K562 (cell line): ENCODE measurements at regions not wholly inside any gene's neighbourhood (a gene's known extent, or its start where the extent isn't known, plus 50 kb on each side); places are given as distances from the start of the nearest gene placed in this dataset.

Source experiments
- ATAC-seq: fragments of 200-7000 bp; cut with Tn5 transposase; 3 replicates; pipeline ENCODE4 v1.9.1; 2020; ENCODE audit warnings: moderate library complexity
- BruUV-seq: library from RNA; stranded (reverse); fragments of 400-500 nt; replicated peaks from 2 replicates; lab custom pipeline; 2021; lab: Mats Ljungman, UMichigan
- CTCF ChIA-PET: fragments of 300-600 bp; formaldehyde crosslinking; extraction: SDS; loops from one replicate; lab custom pipeline; 2021; ENCODE audit warnings: low intra/inter-chr PET ratio; lab: Yijun Ruan, JAX
- POLR2A ChIA-PET: fragments of 300-600, 350-650 bp; sonication (Branson Sonifier 250); formaldehyde crosslinking; extraction: SDS; loops from one replicate; lab custom pipeline; 2021; ENCODE audit warnings: antibody characterized with exemption, inconsistent platforms; lab: Yijun Ruan, JAX
- DNase-seq, 4 experiments: peaks; one replicate each; pipeline versions ENCODE4 v3.0.0 to v3.0.0-alpha.2; 2011 to 2018; ENCODE audit warnings: low spot score in 3 of 4, mixed read lengths in 3 of 4; ENCODE audit errors: extremely low read depth in 1 of 4
- FAIRE-seq: peaks from 2 replicates; lab custom pipeline; 2011; peaks lifted over from hg19 to GRCh38; lab: Jason Lieb, UNC
- H2AFZ ChIP-seq: 2 replicates; pipeline ENCODE4 v1.6.0; 2011; ENCODE audit warnings: low read depth, low read length, control low read depth, inconsistent platforms
- H3K27ac ChIP-seq: fragments of 200-600 bp; 3 replicates; pipeline ENCODE4 v1.8.0; 2011; ENCODE audit warnings: low read depth, mild to moderate bottlenecking, control low read depth, inconsistent platforms, low read length, moderate library complexity, mixed read lengths; ENCODE audit errors: extremely low read depth
- H3K27me3 ChIP-seq, 2 experiments: fragments of 300-600 bp in 1 of 2; 2 replicates in 1 of 2; 3 replicates in 1 of 2; pipeline versions ENCODE4 v1.6.0 to v1.8.0; 2011; ENCODE audit warnings: inconsistent platforms in 2 of 2, low read length in 2 of 2, mild to moderate bottlenecking in 1 of 2, mixed read lengths in 1 of 2, moderate library complexity in 1 of 2; ENCODE audit not compliant: control insufficient read depth in 2 of 2, insufficient read depth in 2 of 2
- H3K36me3 ChIP-seq: fragments of 300-600 bp; 3 replicates; pipeline ENCODE4 v1.8.0; 2011; ENCODE audit warnings: mild to moderate bottlenecking, low read length, inconsistent platforms; ENCODE audit not compliant: control insufficient read depth, insufficient read depth
- H3K4me1 ChIP-seq, 2 experiments: fragments of 200-600 bp in 1 of 2; replicated peaks in 1 of 2; 2 replicates in 1 of 2; 3 replicates in 1 of 2; pipeline versions ENCODE4 v1.5.1 to v1.8.0; 2011; ENCODE audit warnings: inconsistent platforms in 2 of 2, low read length in 2 of 2, mild to moderate bottlenecking in 1 of 2, mixed read lengths in 1 of 2, moderate library complexity in 1 of 2; ENCODE audit not compliant: control insufficient read depth in 2 of 2, insufficient read depth in 2 of 2
- H3K4me2 ChIP-seq: 2 replicates; pipeline ENCODE4 v1.6.1; 2011; ENCODE audit warnings: low read length, control low read depth, inconsistent platforms, mixed read lengths; ENCODE audit not compliant: insufficient read depth
- H3K4me3 ChIP-seq: fragments of 200-600 bp; sonication (generic), shearing (Covaris generic); 2 replicates; pipeline ENCODE4 v1.5.1; 2016; ENCODE audit warnings: control low read depth, inconsistent platforms
- H3K79me2 ChIP-seq: fragments of 200-600 bp; 3 replicates; pipeline ENCODE4 v1.8.0; 2011; ENCODE audit warnings: low read length, inconsistent platforms; ENCODE audit not compliant: control insufficient read depth, insufficient read depth
- H3K9ac ChIP-seq, 2 experiments: 2 replicates each; pipeline versions ENCODE4 v1.6.0 to v1.6.1; 2011; ENCODE audit warnings: low read depth in 2 of 2, low read length in 2 of 2, control low read depth in 1 of 2, inconsistent platforms in 1 of 2, mild to moderate bottlenecking in 1 of 2, mixed read lengths in 1 of 2; ENCODE audit not compliant: insufficient read depth in 1 of 2
- H3K9me1 ChIP-seq: one replicate; pipeline ENCODE4 v1.6.0; 2011; ENCODE audit warnings: inconsistent platforms, mild to moderate bottlenecking, low read length, moderate library complexity; ENCODE audit not compliant: control insufficient read depth, insufficient read depth
- H3K9me3 ChIP-seq: replicated peaks from 2 replicates; pipeline ENCODE4 v1.5.1; 2011; ENCODE audit warnings: low read depth, low read length, inconsistent platforms; ENCODE audit not compliant: control insufficient read depth, insufficient read depth
- H4K20me1 ChIP-seq: replicated peaks from 2 replicates; pipeline ENCODE4 v1.6.1; 2011; ENCODE audit warnings: low read length, inconsistent platforms, mixed read lengths; ENCODE audit not compliant: control insufficient read depth, insufficient read depth
- CBFB ChIP-seq: sonication (generic); formaldehyde crosslinking; IDR thresholded peaks from 2 replicates; pipeline ENCODE4 v1.4.0; 2020; ENCODE audit warnings: mild to moderate bottlenecking, missing genetic modification reagents
- FOXA1 ChIP-seq: fragments of 450-650 bp; IDR thresholded peaks from 2 replicates; pipeline ENCODE4 v1.6.1; 2016; ENCODE audit warnings: mild to moderate bottlenecking, borderline replicate concordance
- HDAC8 ChIP-seq: fragments of 450-650 bp; IDR thresholded peaks from 2 replicates; pipeline ENCODE4 v1.6.1; 2016; ENCODE audit warnings: mild to moderate bottlenecking, missing genetic modification characterization, moderate library complexity, missing compliant biosample characterization
- PHB ChIP-seq: fragments of 250-450 bp; sonication (Bioruptor Pico); IDR thresholded peaks from 2 replicates; pipeline ENCODE4 v1.5.0; 2021
- THRB ChIP-seq: fragments of 450-650 bp; formaldehyde crosslinking; conservative IDR thresholded peaks from 2 replicates; pipeline ENCODE4 v1.4.0; 2022; ENCODE audit warnings: mild to moderate bottlenecking, missing genetic modification characterization
- XRCC5 ChIP-seq: fragments of 200-400 bp; formaldehyde crosslinking; IDR thresholded peaks from 2 replicates; pipeline ENCODE4 v1.6.1; 2017; ENCODE audit warnings: low read depth, mild to moderate bottlenecking, low read length
- ZNF124 ChIP-seq: sonication (generic); formaldehyde crosslinking; IDR thresholded peaks from 2 replicates; pipeline ENCODE4 v1.8.1; 2022; ENCODE audit warnings: missing genetic modification reagents
- WGBS: fragments of 100-300 bp; shearing (Covaris generic); methylation state at CpG from one replicate; pipeline ENCODE4 v1.1.6; 2016; ENCODE audit warnings: low coverage, mixed read lengths; ENCODE audit not compliant: insufficient coverage; ENCODE audit errors: missing lambda C conversion rate; 5-methylcytosine and 5-hydroxymethylcytosine counted together
- in situ Hi-C: fragments of 300-500 bp; cut with MboI; formaldehyde crosslinking; loops from 4 replicates; pipeline ENCODE4 v1.15.0; 2018; ENCODE audit warnings: inconsistent platforms, mixed read lengths
- intact Hi-C: fragments of 100-400 bp; cut with micrococcal nuclease; formaldehyde crosslinking; loops from 2 replicates; pipeline ENCODE4 v1.14.2; 2022

DNA sequence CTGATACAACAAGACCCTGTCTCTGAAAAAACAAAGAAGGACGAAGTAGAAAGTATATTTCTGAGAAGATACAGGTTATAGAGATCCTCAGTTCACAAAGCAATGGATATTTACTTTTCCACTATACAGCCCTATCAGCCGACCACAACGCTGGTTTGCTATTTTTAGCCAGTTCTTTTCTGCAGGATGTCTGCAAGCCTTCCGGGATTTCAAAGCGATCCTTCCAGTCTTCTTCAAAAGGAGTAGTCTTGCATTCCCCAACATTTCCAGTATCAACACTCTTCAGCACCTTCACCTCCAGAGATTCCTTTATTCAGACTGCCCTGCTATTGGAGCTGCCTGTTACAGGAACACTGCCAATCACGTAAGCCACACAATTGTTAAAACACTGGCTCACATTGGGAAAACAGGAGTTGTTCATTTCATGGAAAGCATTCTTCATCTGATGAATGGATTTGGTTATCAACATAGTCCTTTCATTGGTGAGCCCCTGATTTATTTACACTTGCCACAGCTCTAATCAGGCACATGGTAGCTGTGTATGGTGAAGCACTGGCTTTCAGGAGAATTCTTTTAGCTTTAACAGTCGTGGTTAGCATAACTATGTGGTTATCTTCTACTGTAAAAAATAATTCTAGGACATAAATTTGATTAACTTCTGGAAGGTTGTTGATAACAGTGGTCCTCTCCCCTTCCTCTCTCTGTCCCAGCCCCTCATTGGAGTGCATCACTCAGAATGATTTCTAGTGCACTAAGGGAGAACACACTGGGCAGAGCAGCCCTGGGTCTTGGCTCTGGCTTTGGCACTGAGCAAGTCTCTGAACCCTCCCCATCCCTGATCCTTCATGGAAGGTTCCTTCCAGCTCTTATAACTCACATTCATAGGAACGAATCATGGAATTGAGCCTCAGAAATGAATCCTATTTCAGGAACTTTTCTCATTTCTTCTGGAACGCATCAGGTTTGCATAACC is 109.9 kb upstream of the SORBS2 start:
- H2AFZ ChIP-seq = no peak overlapping the region
- in situ Hi-C loops = no loop called here
- 0 out of 5 replicates have a peak, but pooled peaks cover 0 to 2% of the 10 kb centered on the region in 2 experiments for H3K4me1 ChIP-seq
- H3K27me3 ChIP-seq = no peaks in the 10 kb centered on the region
- intact Hi-C loops = no loop called here
- H4K20me1 ChIP-seq = no peaks in the 10 kb centered on the region
- ChIA-PET POLR2A (interaction anchor here (0.6 kb wide), 1 partner anchor 191 kb away, joined by 3 read pairs; no protein-coding TSS in a partner anchor), CTCF (no interaction called here)
- no peak overlapping the region for H3K4me2 ChIP-seq
- H3K9me1 ChIP-seq = no peaks in the 10 kb centered on the region
- under 1% methylated on average over 8 of the region's 9 CpGs for WGBS
- no peak overlapping the region for H3K27ac ChIP-seq
- no peaks in the 10 kb centered on the region for H3K36me3 ChIP-seq
- no peak for DNase-seq
- H3K79me2 ChIP-seq = no peaks in the 10 kb centered on the region
- FAIRE-seq = no peak
- TF ChIP-seq THRB (no peak), XRCC5 (no peak), ZNF124 (CRISPR knock-in tag) (no peak), PHB (no peak), CBFB (CRISPR knock-in tag) (no peak), HDAC8 (tag) (no peak), FOXA1 (no peak)
- BruUV-seq = no TSS peak
- no peak overlapping the region for H3K4me3 ChIP-seq
- no peak overlapping the region for H3K9ac ChIP-seq
- no peak for ATAC-seq
- no peaks in the 10 kb centered on the region for H3K9me3 ChIP-seq
